Right lobe of liver (tissue), 6 donors: ENCODE measurements at regions not wholly inside any gene's neighbourhood (a gene's known extent, or its start where the extent isn't known, plus 50 kb on each side); places are given as distances from the start of the nearest gene placed in this dataset.

Experiments used
- ATAC-seq, 4 donors: fragments of 200-7000 bp; cut with Tn5 transposase; one replicate each; pipeline ENCODE4 v1.9.1; 2020; ENCODE audit warnings: mild to moderate bottlenecking in 4 of 4, moderate library complexity in 4 of 4
- DNase-seq, 3 donors: peaks; one replicate each; pipeline ENCODE4 v3.0.0-alpha.2; 2020
- H3K27ac ChIP-seq, 3 donors: fragments of 200-600 bp; one replicate each; pipeline ENCODE4 v1.8.0; 2022
- H3K27me3 ChIP-seq, 2 donors: fragments of 200-600 bp; one replicate each; pipeline ENCODE4 v1.8.0; 2022
- H3K36me3 ChIP-seq, 4 donors: fragments of 200-600 bp; sonication (generic) in 1 of 4; one replicate each; pipeline versions ENCODE4 v1.5.1 to v1.8.0; 2017 to 2022; ENCODE audit warnings: control low read depth in 1 of 4
- H3K4me1 ChIP-seq, 4 donors: fragments of 200-600 bp; sonication (generic) in 1 of 4; one replicate each; pipeline versions ENCODE4 v1.5.1 to v1.8.0; 2017 to 2022; ENCODE audit warnings: control low read depth in 1 of 4
- H3K4me3 ChIP-seq, 3 donors: fragments of 200-600 bp; one replicate each; pipeline ENCODE4 v1.8.0; 2022
- H3K9me3 ChIP-seq, 4 donors: fragments of 200-600 bp; sonication (generic) in 1 of 4; one replicate each; pipeline versions ENCODE4 v1.5.1 to v1.8.0; 2017 to 2022; ENCODE audit warnings: control low read depth in 1 of 4
- CTCF ChIP-seq, 4 donors: fragments of 200-600 bp in 3 of 4; fragments of 450-650 bp in 1 of 4; IDR thresholded peaks; one replicate each; pipeline versions ENCODE4 v1.5.1 to v1.8.0; 2016 to 2022; ENCODE audit warnings: antibody characterized with exemption in 4 of 4, mild to moderate bottlenecking in 2 of 4
- POLR2A ChIP-seq: fragments of 450-650 bp; IDR thresholded peaks from one replicate; pipeline ENCODE4 v1.6.1; 2017; ENCODE audit warnings: antibody characterized with exemption, mild to moderate bottlenecking
- WGBS: methylation state at CpG from one replicate; pipeline ENCODE4 v1.1.6; 2018; ENCODE audit warnings: low coverage, low lambda C conversion rate; ENCODE audit not compliant: insufficient coverage; ENCODE audit errors: missing lambda C conversion rate; 5-methylcytosine and 5-hydroxymethylcytosine counted together
- intact Hi-C, 2 donors: fragments of 100-400 bp; cut with DNase I; formaldehyde crosslinking; loops; one replicate each; pipeline versions ENCODE4 v1.11.2 to v1.14.1; 2022
- donor health status: DM: no; HTN: yes; CAD: no.
- donor health status: DM: no; HTN: no; CAD: no.
- donor health status: DM: no; HTN: no; CAD: no.
- donor health status: DM: no; HTN: yes; CAD: no.
- donor health status: DM: no; HTN: yes; CAD: no.

GRCh38 chrX:7647831-7648230, 195.1 kb upstream of the VCX start:
- intact Hi-C loops: no loop called here
- Histone ChIP-seq H3K27me3 (no peaks in the 10 kb centered on the region), H3K4me3 (no peak overlapping the region), H3K27ac (no peak overlapping the region), H3K36me3 (no peaks in the 10 kb centered on the region), H3K9me3 (no peaks in the 10 kb centered on the region), H3K4me1 (no peaks in the 10 kb centered on the region)
- 18% methylated on average over 3 of the region's 3 CpGs for WGBS
- ATAC-seq (no peak), DNase-seq (no peak)
- no peak for TF ChIP-seq POLR2A
- no peak for TF ChIP-seq CTCF (IDR thresholded peaks at IDR 0.05)

GRCh38 chrX:7641141-7641540, 201.8 kb upstream of the VCX start:
- ATAC-seq (no peak), DNase-seq (no peak)
- no peaks in the 10 kb centered on the region for H3K36me3 ChIP-seq
- H3K27me3 ChIP-seq: no peaks in the 10 kb centered on the region
- 70% methylated on average over 2 of the region's 2 CpGs for WGBS
- no peak overlapping the region for H3K4me3 ChIP-seq
- intact Hi-C loops: no loop called here
- H3K9me3 ChIP-seq: no peaks in the 10 kb centered on the region
- TF ChIP-seq CTCF (IDR thresholded peaks at IDR 0.05) (no peak), POLR2A (no peak)
- H3K4me1 ChIP-seq: no peaks in the 10 kb centered on the region
- H3K27ac ChIP-seq: no peak overlapping the region

GRCh38 chrX:7640392-7640791, 202.6 kb upstream of the VCX start:
- H3K27ac ChIP-seq: no peak overlapping the region
- DNase-seq (no peak), ATAC-seq (no peak)
- 33% methylated on average over 2 of the region's 2 CpGs for WGBS
- no peak overlapping the region for H3K4me3 ChIP-seq
- no peaks in the 10 kb centered on the region for H3K36me3 ChIP-seq
- intact Hi-C loops: no loop called here
- H3K4me1 ChIP-seq: no peaks in the 10 kb centered on the region
- no peak for TF ChIP-seq CTCF (IDR thresholded peaks at IDR 0.05)
- TF ChIP-seq POLR2A: no peak
- H3K9me3 ChIP-seq: no peaks in the 10 kb centered on the region
- H3K27me3 ChIP-seq: no peaks in the 10 kb centered on the region

GRCh38 chrX:7638078-7638710, 204.8 kb upstream of the VCX start:
- no peak overlapping the region for H3K4me3 ChIP-seq
- TF ChIP-seq POLR2A (no peak), CTCF (IDR thresholded peaks at IDR 0.05) (no peak)
- ATAC-seq: no peak
- 71% methylated on average over 7 of the region's 7 CpGs for WGBS
- no peaks in the 10 kb centered on the region for H3K9me3 ChIP-seq
- DNase-seq: no peak
- no peak overlapping the region for H3K27ac ChIP-seq
- intact Hi-C loops: no loop called here
- H3K36me3 ChIP-seq: no peaks in the 10 kb centered on the region
- no peaks in the 10 kb centered on the region for H3K27me3 ChIP-seq
- H3K4me1 ChIP-seq: no peaks in the 10 kb centered on the region

GRCh38 chrX:7637066-7637465, 205.9 kb upstream of the VCX start:
- 61% methylated on average over 3 of the region's 3 CpGs for WGBS
- no peaks in the 10 kb centered on the region for H3K4me1 ChIP-seq
- intact Hi-C loops: no loop called here
- no peak overlapping the region for H3K4me3 ChIP-seq
- no peak for ATAC-seq
- no peaks in the 10 kb centered on the region for H3K36me3 ChIP-seq
- H3K27ac ChIP-seq: no peak overlapping the region
- no peak for DNase-seq
- H3K27me3 ChIP-seq: no peaks in the 10 kb centered on the region
- no peak for TF ChIP-seq CTCF (IDR thresholded peaks at IDR 0.05)
- no peak for TF ChIP-seq POLR2A
- no peaks in the 10 kb centered on the region for H3K9me3 ChIP-seq
